ENCODE measurements at regions not wholly inside any gene's neighbourhood (a gene's known extent, or its start where the extent isn't known, plus 50 kb on each side); places are given as distances from the start of the nearest gene placed in this dataset.

- Mint-ChIP-seq H3K9me3 (no peaks in the 10 kb centered on the region), H3K27me3 (ENCODE audit: low read depth) (peaks cover 3% of the 10 kb centered on the region), H3K4me1 (peaks cover 44% of the 10 kb centered on the region), H3K4me3 (peak overlapping the region in 2 of 3 experiments; percentile 4 to 22), H3K27ac (peak overlapping the region; percentile 92 to 97 (median 96)), H3K36me3 (ENCODE audit: low read depth) (no peaks in the 10 kb centered on the region)
- no peak for TF ChIP-seq CTCF (IDR thresholded peaks at IDR 0.05; ENCODE audit: unreplicated experiment in 3 of 3)
Observed at GRCh38 chr14:58730792-58731464, 93.2 kb downstream of the DACT1 start.

- Mint-ChIP-seq H3K4me3 (peak overlapping the region in 2 of 3 experiments; percentile 4 to 22), H3K27ac (peak overlapping the region; percentile 92 to 97 (median 96)), H3K27me3 (ENCODE audit: low read depth) (peaks cover 3% of the 10 kb centered on the region), H3K9me3 (no peaks in the 10 kb centered on the region), H3K4me1 (peaks cover 44% of the 10 kb centered on the region), H3K36me3 (ENCODE audit: low read depth) (no peaks in the 10 kb centered on the region)
- TF ChIP-seq CTCF (IDR thresholded peaks at IDR 0.05; ENCODE audit: unreplicated experiment in 3 of 3): no peak
Observed at GRCh38 chr14:58731465-58732293, 93.9 kb downstream of the DACT1 start.

- peak overlapping the region; percentile 92 to 97 (median 96) for H3K27ac Mint-ChIP-seq
- H3K4me3 Mint-ChIP-seq: no peak overlapping the region
- no peaks in the 10 kb centered on the region for H3K9me3 Mint-ChIP-seq
- H3K4me1 Mint-ChIP-seq: peaks cover 46% of the 10 kb centered on the region
- no peak for TF ChIP-seq CTCF (IDR thresholded peaks at IDR 0.05; ENCODE audit: unreplicated experiment in 3 of 3)
- no peaks in the 10 kb centered on the region for H3K36me3 Mint-ChIP-seq (ENCODE audit: low read depth)
- peaks cover 3% of the 10 kb centered on the region for H3K27me3 Mint-ChIP-seq (ENCODE audit: low read depth)
Observed at GRCh38 chr14:58732387-58732786, 94.6 kb downstream of the DACT1 start.

- no peak for TF ChIP-seq CTCF (IDR thresholded peaks at IDR 0.05; ENCODE audit: unreplicated experiment in 3 of 3)
- no peaks in the 10 kb centered on the region for H3K36me3 Mint-ChIP-seq (ENCODE audit: low read depth)
- H3K27ac Mint-ChIP-seq: peak overlapping the region in 1 of 3 experiments; percentile 3
- no peak overlapping the region for H3K4me3 Mint-ChIP-seq
- H3K4me1 Mint-ChIP-seq: peaks cover 49% of the 10 kb centered on the region
- H3K9me3 Mint-ChIP-seq: no peaks in the 10 kb centered on the region
- H3K27me3 Mint-ChIP-seq (ENCODE audit: low read depth): peaks cover 3% of the 10 kb centered on the region
Observed at GRCh38 chr14:58733451-58734208, 95.9 kb downstream of the DACT1 start.

GRCh38 chr14:58735596-58735995, 97.8 kb downstream of the DACT1 start:
- H3K4me1 Mint-ChIP-seq: peaks cover 61% of the 10 kb centered on the region
- TF ChIP-seq CTCF (IDR thresholded peaks at IDR 0.05; ENCODE audit: unreplicated experiment in 3 of 3): no peak
- peak overlapping the region in 2 of 3 experiments; percentile 0 to 35 for H3K27ac Mint-ChIP-seq
- H3K4me3 Mint-ChIP-seq: no peak overlapping the region
- H3K36me3 Mint-ChIP-seq (ENCODE audit: low read depth): no peaks in the 10 kb centered on the region
- H3K27me3 Mint-ChIP-seq (ENCODE audit: low read depth): peaks cover 3% of the 10 kb centered on the region
- no peaks in the 10 kb centered on the region for H3K9me3 Mint-ChIP-seq
